ENCODE measurements at regions not wholly inside any gene's neighbourhood (a gene's known extent, or its start where the extent isn't known, plus 50 kb on each side); places are given as distances from the start of the nearest gene placed in this dataset.

- TF ChIP-seq POLR2AphosphoS5 (IDR thresholded peaks at IDR 0.05; ENCODE audit: low read depth, low read length): no peak
- no peak for TF ChIP-seq SIN3A (IDR thresholded peaks at IDR 0.05; ENCODE audit: borderline replicate concordance, insufficient read depth, low read length)
- no peak for TF ChIP-seq REST (IDR thresholded peaks at IDR 0.05; ENCODE audit: insufficient read depth in 1 of 2, low read depth in 2 of 2, low read length in 2 of 2)
- no peak for TF ChIP-seq TAF1 (IDR thresholded peaks at IDR 0.05; ENCODE audit: borderline replicate concordance, insufficient read depth, low read length)
- TF ChIP-seq FOXP2 (optimal IDR thresholded peaks at IDR 0.05; ENCODE audit: borderline replicate concordance, extremely low read depth, extremely low read length, insufficient read depth): no peak
These were observed 213.3 kb downstream of the AKAP7 start for GRCh38 chr6:131348572-131348971.

Measured in PFSK-1 (cell line).